GM21447 (cell line): ENCODE measurements at regions not wholly inside any gene's neighbourhood (a gene's known extent, or its start where the extent isn't known, plus 50 kb on each side); places are given as distances from the start of the nearest gene placed in this dataset.
"Not testable (repeated sequence)": the region's sequence is repeated elsewhere in the genome, so short reads cannot be mapped to it uniquely, and the experiment has no call there.

ENCODE experiments used
- ATAC-seq: cut with Tn5 transposase; IDR thresholded peaks from one replicate; pipeline ENCODE4 v1.9.1; 2021; ENCODE audit not compliant: unreplicated experiment

DNA sequence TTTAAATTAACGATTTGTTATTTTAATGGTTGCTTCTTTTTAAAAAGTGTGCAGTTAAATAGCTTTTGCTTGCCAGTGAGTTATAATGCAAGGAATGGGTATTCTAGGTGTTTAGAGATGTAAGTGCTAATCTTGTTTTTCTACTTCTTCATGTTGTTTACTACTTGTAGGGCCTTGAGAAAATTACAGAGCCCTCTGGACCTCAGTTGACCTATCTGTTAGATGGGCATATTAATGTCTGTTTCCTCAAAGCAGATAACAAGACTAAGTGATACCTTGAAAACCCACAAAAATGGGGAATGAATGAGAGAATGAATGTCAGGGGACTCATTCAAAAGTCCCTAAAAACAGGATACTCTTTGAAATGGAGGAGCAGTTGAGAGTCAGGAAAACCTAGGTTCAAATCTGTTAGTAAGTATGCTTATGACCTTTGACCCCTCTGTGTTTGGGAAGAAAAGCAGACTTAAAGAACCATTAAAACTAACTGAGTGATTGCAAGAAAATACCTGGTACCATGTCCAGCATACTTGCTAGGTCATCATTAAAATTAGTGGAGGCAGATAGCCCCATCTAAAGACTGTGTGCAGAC lies 419.5 kb downstream of the EDEM1 start:
- no peak for ATAC-seq

DNA sequence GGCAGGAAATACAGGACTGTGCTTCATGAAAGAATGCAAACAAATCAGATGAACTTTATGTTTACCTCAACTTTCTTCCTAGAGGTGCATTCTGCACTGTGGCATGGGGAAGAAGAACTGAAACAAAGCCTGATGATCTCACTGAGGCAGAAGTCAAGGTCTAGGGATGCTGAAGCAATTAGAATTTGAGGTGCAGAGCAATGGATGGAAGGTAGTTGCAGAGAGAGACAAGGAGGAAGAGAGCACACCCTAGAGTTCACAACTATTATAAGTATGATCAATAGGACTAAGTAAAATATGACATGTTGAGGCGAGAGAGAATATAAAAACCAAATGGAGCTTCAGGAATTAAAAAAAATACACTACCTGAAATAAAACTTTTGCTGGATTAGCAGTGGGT lies 420.1 kb downstream of the EDEM1 start:
- ATAC-seq: no peak

GRCh38 chr3:5608971-5609370 lies 421.5 kb downstream of the EDEM1 start:
- not testable (repeated sequence) for ATAC-seq

GRCh38 chr3:5613599-5613998 lies 426.1 kb downstream of the EDEM1 start:
- no peak for ATAC-seq

- ATAC-seq: no peak
These were observed 429.4 kb downstream of the EDEM1 start for GRCh38 chr3:5616873-5617272.

- ATAC-seq: no peak
These were observed 430.7 kb downstream of the EDEM1 start for GRCh38 chr3:5618170-5618569.

DNA sequence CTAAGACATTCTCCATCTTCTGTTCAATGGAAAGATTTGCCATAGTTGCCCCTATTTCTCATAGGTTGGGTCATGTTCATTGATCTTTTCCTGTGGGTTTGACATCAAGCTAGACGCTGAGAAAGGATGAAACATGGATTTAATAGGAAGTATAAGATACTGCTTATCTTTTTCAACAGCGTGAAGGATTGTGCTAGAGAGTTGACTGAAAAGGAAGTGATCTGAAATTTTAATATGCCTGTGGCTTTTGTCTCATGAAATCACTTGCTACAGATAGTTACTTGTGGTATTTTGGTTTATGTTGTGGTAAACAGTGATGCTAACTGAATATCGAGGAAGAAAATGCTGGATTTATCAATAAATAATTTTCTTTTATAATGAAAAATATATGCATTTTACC lies 442.9 kb downstream of the EDEM1 start:
- no peak for ATAC-seq

DNA sequence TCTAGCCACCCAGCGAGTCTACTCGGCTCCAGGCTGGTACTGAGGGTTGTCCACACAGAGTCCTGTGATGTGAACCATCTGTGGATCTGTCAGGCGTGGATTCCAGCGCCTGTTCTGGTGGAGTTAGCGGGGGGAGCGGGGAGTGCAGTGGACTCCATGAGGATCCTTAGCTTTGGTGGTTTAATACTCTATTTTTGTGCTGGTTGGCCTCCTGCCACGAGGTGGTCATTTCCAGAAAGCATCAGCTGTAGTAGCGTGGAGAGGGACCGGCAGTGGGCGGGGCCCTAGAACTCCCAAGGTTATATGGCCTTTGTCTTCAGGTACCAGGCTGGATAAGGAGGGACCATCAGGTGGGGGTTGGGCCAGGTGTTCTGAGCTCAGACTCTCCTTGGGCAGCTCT lies 446.5 kb downstream of the EDEM1 start:
- ATAC-seq: no peak

- no peak for ATAC-seq
These were observed 446.9 kb downstream of the EDEM1 start for GRCh38 chr3:5634411-5634810.

DNA sequence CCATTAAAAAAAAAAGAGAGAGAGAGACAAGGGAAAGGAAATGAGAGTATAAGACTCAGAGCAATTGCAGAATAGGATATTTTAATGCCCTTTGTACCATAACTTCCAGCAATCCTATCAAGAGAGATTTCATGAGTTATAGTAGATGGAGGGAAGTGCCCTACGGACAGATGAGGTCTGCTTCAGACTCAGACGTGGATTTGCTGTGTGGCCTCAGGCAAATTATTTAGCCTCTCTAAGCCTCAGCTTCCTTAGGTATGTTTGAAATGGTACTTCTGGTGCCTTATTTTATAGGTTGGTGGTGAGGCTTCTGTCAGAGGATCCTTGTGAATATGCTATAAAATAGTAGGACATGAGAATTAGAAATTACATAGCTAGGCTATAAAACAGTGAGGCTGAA lies 448.2 kb downstream of the EDEM1 start:
- no peak for ATAC-seq

GRCh38 chr3:5638550-5638949 lies 451.0 kb downstream of the EDEM1 start:
- no peak for ATAC-seq

GRCh38 chr3:5644773-5645670 lies 457.5 kb downstream of the EDEM1 start:
- no peak for ATAC-seq

GRCh38 chr3:5645692-5646410 lies 458.3 kb downstream of the EDEM1 start:
- no peak for ATAC-seq

- ATAC-seq: no peak
These were observed 462.8 kb downstream of the EDEM1 start for GRCh38 chr3:5650303-5650702.

GRCh38 chr3:5651351-5651750 lies 463.8 kb downstream of the EDEM1 start:
- ATAC-seq: no peak

DNA sequence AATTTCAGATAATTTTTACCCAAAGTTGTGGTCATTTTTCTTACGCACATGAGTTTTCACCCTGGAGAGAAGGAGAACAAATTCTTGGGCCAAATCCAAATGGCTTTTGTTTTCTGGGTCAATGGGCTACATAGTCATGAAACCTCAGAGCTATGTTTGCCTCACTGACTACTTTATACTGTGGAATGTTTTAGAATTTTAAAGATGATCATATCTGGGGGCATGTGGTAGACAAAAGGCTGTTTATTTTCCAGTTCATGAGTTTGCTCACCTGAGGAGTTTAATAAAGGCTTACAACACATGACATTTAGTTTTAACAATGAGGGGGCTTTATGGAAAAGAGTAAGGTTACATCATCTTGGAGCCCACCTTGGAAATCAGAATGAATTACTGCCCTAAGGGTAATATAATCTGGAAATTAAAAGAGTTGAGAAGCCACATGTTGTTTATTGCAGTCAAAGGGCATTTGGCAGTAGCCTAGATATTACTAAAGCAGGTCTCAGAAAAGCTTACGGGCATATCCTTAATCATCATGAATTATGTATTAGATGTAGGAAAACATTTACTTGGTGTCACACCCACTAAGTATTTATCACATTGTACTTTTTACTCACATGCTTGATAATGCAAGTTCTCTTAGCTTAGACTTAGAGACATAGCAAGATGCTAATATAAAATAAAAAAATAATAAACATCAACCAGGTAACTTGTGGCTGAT lies 466.1 kb downstream of the EDEM1 start:
- no peak for ATAC-seq

- no peak for ATAC-seq
These were observed 469.6 kb downstream of the EDEM1 start for GRCh38 chr3:5657106-5657505.

- no peak for ATAC-seq
These were observed 476.1 kb downstream of the EDEM1 start for GRCh38 chr3:5663601-5664000.

DNA sequence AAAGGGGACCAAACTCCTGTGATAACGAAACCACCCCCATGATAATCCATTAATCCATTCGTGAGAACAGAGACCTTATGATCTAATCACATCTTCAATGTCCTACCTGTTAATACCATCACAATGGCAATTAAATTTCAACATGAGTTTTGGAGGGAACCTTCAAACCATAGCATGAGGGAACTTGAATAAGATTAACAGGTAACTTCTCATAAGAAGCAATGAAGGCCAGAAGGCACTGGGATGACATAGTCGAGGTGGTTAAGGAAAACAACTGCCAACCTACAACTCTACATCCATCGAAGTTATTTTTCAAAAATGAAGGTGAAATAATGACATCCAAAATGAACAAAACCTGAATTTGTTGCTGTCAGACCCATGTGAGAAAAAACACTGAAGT lies 478.9 kb downstream of the EDEM1 start:
- ATAC-seq: no peak

- no peak for ATAC-seq
These were observed 486.0 kb downstream of the EDEM1 start for GRCh38 chr3:5673521-5673920.

GRCh38 chr3:5675319-5675718 lies 487.8 kb downstream of the EDEM1 start:
- no peak for ATAC-seq
